PC-3 (cell line): ENCODE measurements at regions not wholly inside any gene's neighbourhood (a gene's known extent, or its start where the extent isn't known, plus 50 kb on each side); places are given as distances from the start of the nearest gene placed in this dataset.

Experiments
- EZH2 ChIP-seq: fragments of 300-600 bp; sonication (generic); IDR thresholded peaks from one replicate; pipeline ENCODE4 v1.6.1; 2017; ENCODE audit warnings: antibody characterized with exemption, mild to moderate bottlenecking, low read length; ENCODE audit not compliant: unreplicated experiment
- TF ChIP-seq, protein P1 (sequence below): fragments of 300-600 bp; sonication (generic); conservative IDR thresholded peaks from 2 replicates; pipeline ENCODE4 v1.5.1; 2017; ENCODE audit warnings: antibody characterized with exemption, low read depth, mild to moderate bottlenecking, low read length

DNA sequence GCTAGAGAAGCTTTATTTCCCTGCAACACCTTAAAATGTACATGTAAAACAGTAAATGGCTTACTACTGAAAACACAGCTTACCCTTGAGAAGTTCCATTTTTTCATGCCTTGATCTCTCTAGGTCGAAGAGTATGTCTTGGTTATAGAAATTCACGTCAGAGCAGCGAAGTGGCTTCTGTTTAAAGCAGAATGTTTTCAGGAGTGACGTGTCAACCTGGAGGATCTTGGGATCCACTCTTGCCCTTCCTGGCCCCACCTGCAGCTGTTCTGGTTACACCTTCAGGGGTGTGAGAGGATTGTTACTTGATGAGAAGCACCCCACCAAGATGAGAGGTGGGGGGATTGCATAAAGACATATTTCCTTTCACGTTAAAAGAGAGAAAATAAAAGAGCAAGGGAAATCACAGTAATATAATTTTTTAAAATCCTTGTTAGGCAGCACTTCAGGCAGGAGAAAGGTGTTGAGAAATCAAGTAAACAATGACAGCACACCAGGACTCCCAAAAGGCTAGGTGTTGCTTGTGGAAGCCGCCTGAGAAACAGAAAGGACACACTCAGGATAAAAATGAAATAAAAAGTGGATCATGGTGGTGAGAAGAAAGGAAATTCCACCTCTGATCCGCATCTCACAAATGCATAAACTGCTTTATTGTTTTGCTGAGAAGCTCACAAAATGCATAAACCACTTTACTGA is 149.7 kb downstream of the UNC5CL start:
- TF ChIP-seq EZH2, result no peak
- TF ChIP-seq, protein P1, sequence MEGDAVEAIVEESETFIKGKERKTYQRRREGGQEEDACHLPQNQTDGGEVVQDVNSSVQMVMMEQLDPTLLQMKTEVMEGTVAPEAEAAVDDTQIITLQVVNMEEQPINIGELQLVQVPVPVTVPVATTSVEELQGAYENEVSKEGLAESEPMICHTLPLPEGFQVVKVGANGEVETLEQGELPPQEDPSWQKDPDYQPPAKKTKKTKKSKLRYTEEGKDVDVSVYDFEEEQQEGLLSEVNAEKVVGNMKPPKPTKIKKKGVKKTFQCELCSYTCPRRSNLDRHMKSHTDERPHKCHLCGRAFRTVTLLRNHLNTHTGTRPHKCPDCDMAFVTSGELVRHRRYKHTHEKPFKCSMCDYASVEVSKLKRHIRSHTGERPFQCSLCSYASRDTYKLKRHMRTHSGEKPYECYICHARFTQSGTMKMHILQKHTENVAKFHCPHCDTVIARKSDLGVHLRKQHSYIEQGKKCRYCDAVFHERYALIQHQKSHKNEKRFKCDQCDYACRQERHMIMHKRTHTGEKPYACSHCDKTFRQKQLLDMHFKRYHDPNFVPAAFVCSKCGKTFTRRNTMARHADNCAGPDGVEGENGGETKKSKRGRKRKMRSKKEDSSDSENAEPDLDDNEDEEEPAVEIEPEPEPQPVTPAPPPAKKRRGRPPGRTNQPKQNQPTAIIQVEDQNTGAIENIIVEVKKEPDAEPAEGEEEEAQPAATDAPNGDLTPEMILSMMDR, result no peak
